HFFc6 (cell line): ENCODE measurements at regions not wholly inside any gene's neighbourhood (a gene's known extent, or its start where the extent isn't known, plus 50 kb on each side); places are given as distances from the start of the nearest gene placed in this dataset.

Source experiments
- DNase-seq: peaks from one replicate; pipeline ENCODE4 v3.0.0-alpha.2; 2018
- H3K27ac Mint-ChIP-seq: 2 replicates; pipeline ENCODE4 v1.8.0; 2020; ENCODE audit warnings: mild to moderate bottlenecking, mixed read lengths
- H3K27me3 Mint-ChIP-seq: 2 replicates; pipeline ENCODE4 v1.8.0; 2021; ENCODE audit warnings: mild to moderate bottlenecking, moderate library complexity, mixed read lengths; ENCODE audit not compliant: insufficient read depth
- H3K36me3 Mint-ChIP-seq: 2 replicates; pipeline ENCODE4 v1.8.0; 2021; ENCODE audit warnings: low read depth, mixed read lengths
- H3K4me1 Mint-ChIP-seq: 2 replicates; pipeline ENCODE4 v1.8.0; 2020; ENCODE audit warnings: low read depth, mixed read lengths
- H3K4me3 Mint-ChIP-seq: 2 replicates; pipeline ENCODE4 v1.8.0; 2020; ENCODE audit warnings: mild to moderate bottlenecking, moderate library complexity, mixed read lengths
- H3K9me3 Mint-ChIP-seq: 2 replicates; pipeline ENCODE4 v1.8.0; 2020; ENCODE audit warnings: mild to moderate bottlenecking, mixed read lengths
- TF ChIP-seq, protein P1 (sequence below): fragments of 200-600 bp; sonication (generic); IDR thresholded peaks from 2 replicates; pipeline ENCODE4 v1.5.0; 2021; ENCODE audit warnings: antibody characterized with exemption, mild to moderate bottlenecking

DNA sequence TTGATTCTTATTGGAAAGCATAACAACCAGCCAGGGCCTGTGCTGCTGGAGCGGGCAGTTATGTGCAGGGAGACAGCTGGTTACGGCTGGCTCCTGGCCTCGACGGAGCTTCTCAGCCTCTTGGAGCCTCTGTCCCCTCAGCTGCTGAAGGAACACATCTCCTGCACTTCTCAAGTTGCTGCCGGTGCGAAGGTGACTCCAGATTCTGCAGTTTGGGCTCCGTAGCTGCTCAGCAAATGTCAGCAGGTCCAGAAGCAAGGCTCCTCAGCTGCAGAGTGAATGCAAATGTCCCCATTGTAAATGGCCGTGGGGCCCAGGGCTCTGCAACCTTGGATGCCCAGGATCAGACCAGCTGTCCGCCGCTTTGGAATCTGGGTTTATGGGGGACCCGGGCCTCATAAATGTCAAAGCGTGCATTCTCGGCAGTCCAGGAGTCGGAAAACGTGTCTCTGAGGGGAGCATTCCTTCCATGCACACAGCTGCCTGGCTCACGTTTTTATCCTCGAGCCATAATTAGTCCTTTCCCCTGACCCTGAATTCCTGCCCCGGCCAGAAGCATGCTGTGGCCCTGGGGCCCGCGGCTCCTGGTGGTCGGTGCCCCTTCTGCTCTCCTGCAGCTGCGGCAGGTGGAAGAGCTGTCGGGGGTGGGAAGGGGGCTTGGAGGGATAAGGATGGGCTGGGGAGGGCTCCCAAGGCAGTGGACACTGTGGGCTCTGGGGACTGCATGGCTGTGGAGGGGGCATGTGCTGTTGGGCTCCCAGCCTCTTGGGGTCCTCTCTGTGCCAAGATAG is 106.0 kb downstream of the KIF26A start:
- DNase-seq, result no peak
- Mint-ChIP-seq H3K27ac (no peak overlapping the region), H3K9me3 (peaks cover 50% of the 10 kb centered on the region), H3K27me3 (no peaks in the 10 kb centered on the region; the same call in 1 of the 2 replicates), H3K36me3 (no peaks in the 10 kb centered on the region), H3K4me1 (no peaks in the 10 kb centered on the region), H3K4me3 (no peak overlapping the region)
- TF ChIP-seq, protein P1, sequence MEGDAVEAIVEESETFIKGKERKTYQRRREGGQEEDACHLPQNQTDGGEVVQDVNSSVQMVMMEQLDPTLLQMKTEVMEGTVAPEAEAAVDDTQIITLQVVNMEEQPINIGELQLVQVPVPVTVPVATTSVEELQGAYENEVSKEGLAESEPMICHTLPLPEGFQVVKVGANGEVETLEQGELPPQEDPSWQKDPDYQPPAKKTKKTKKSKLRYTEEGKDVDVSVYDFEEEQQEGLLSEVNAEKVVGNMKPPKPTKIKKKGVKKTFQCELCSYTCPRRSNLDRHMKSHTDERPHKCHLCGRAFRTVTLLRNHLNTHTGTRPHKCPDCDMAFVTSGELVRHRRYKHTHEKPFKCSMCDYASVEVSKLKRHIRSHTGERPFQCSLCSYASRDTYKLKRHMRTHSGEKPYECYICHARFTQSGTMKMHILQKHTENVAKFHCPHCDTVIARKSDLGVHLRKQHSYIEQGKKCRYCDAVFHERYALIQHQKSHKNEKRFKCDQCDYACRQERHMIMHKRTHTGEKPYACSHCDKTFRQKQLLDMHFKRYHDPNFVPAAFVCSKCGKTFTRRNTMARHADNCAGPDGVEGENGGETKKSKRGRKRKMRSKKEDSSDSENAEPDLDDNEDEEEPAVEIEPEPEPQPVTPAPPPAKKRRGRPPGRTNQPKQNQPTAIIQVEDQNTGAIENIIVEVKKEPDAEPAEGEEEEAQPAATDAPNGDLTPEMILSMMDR, result no peak

DNA sequence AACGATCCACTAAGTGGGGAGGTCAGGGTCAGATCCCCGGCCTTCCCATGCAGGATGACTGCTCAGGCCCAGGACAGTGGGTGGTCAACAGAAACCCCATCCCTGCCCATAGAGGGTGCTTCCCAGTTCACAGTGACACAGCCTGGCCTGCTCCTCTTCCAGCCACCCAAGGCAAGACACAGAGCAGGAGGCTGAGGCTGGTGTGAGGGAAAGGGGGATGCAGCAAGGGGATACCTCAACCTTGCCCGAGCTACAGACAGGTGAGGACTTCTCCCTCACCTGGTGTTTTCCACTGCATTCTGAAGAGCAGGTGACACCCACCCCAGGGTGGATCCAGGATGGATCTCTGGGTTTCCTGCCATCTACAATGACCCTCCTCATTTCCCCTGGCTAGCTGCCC is 106.7 kb downstream of the KIF26A start:
- no peaks in the 10 kb centered on the region for H3K4me1 Mint-ChIP-seq
- H3K27me3 Mint-ChIP-seq, result no peaks in the 10 kb centered on the region; the same call in 1 of the 2 replicates
- no peak overlapping the region for H3K4me3 Mint-ChIP-seq
- no peak for DNase-seq
- H3K9me3 Mint-ChIP-seq, result peaks cover 51% of the 10 kb centered on the region
- no peaks in the 10 kb centered on the region for H3K36me3 Mint-ChIP-seq
- TF ChIP-seq, protein P1, result no peak
- no peak overlapping the region for H3K27ac Mint-ChIP-seq

- no peak for DNase-seq
- Mint-ChIP-seq H3K4me1 (no peaks in the 10 kb centered on the region), H3K9me3 (peaks cover 46% of the 10 kb centered on the region), H3K27ac (no peak overlapping the region), H3K36me3 (no peaks in the 10 kb centered on the region), H3K27me3 (no peaks in the 10 kb centered on the region; the same call in 1 of the 2 replicates), H3K4me3 (no peak overlapping the region)
- TF ChIP-seq, protein P1, result no peak
Measured at GRCh38 chr14:104245723-104246122, 107.3 kb downstream of the KIF26A start.

DNA sequence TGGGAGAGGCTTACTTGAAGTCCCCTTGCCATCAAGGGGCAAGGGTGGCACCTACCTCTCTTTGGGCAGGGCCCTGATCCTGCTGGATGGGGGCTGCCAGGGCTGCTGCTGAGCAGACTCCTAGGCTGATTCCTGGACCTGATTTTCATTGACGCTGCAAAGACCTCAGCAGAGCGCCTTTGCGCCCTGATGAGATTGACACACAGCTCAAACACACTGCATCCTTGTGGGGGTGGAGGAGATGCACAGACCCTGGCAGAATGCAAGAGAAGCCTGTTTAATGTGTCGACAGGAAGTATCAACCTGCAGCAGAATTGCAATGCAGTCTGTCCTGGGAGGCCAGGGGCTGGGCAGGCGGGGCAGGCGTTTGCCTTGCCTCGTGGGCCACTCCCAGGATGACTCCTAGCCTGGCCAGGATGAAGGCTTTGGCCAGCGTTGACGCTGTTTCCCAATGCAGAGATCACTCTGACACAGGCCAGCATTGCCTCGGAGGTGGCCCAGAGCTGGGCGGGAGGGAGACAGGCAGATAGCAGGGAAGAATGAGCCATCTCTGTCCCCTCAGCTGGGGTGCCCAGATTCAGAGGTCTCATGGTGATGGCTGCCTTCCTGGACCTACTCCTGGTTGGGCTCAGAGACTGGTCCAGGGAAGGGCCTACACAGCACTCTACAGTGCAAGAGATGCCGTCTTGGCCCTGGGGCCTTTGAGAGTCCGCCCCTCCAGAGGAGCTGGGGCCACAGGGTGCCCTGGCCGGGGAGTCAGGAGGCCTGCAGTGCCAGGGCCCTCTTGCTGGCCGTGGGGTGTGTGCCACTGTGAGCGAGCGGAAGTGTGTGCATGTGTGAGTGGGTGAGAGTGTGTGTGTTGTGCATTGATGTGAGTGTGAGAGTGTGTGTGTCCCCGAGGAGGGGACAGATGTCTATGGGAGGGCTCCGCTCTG is 108.3 kb downstream of the KIF26A start:
- no peaks in the 10 kb centered on the region; the same call in 1 of the 2 replicates for H3K27me3 Mint-ChIP-seq
- peaks cover 41% of the 10 kb centered on the region for H3K9me3 Mint-ChIP-seq
- H3K36me3 Mint-ChIP-seq, result no peaks in the 10 kb centered on the region
- TF ChIP-seq, protein P1, result no peak
- no peak for DNase-seq
- H3K4me1 Mint-ChIP-seq, result no peaks in the 10 kb centered on the region
- no peak overlapping the region for H3K4me3 Mint-ChIP-seq
- no peak overlapping the region for H3K27ac Mint-ChIP-seq

GRCh38 chr14:104247336-104248202 is 109.2 kb downstream of the KIF26A start:
- no peak overlapping the region for H3K4me3 Mint-ChIP-seq
- no peaks in the 10 kb centered on the region for H3K4me1 Mint-ChIP-seq
- TF ChIP-seq, protein P1, result no peak
- no peak for DNase-seq
- no peaks in the 10 kb centered on the region; the same call in 1 of the 2 replicates for H3K27me3 Mint-ChIP-seq
- no peaks in the 10 kb centered on the region; the same call in 1 of the 2 replicates for H3K36me3 Mint-ChIP-seq
- peaks cover 43% of the 10 kb centered on the region for H3K9me3 Mint-ChIP-seq
- H3K27ac Mint-ChIP-seq, result no peak overlapping the region
